Ishikawa (cell line): ENCODE measurements at regions not wholly inside any gene's neighbourhood (a gene's known extent, or its start where the extent isn't known, plus 50 kb on each side); places are given as distances from the start of the nearest gene placed in this dataset.

Source experiments
- CEBPB ChIP-seq: IDR thresholded peaks from 2 replicates; pipeline ENCODE4 v1.6.1; 2012
- CREB1 ChIP-seq: IDR thresholded peaks from 2 replicates; pipeline ENCODE4 v1.6.1; 2012; ENCODE audit warnings: low read depth
- EP300 ChIP-seq: IDR thresholded peaks from 2 replicates; pipeline ENCODE4 v1.6.1; 2012; ENCODE audit warnings: borderline replicate concordance
- FOXM1 ChIP-seq: IDR thresholded peaks from 2 replicates; pipeline ENCODE4 v1.6.1; 2012; ENCODE audit warnings: low read depth, borderline replicate concordance
- REST ChIP-seq: IDR thresholded peaks from 2 replicates; pipeline ENCODE4 v1.6.1; 2012; ENCODE audit warnings: low read depth, mild to moderate bottlenecking
- TAF1 ChIP-seq: IDR thresholded peaks from 2 replicates; pipeline ENCODE4 v1.6.1; 2012; ENCODE audit warnings: low read depth, mild to moderate bottlenecking
- TCF12 ChIP-seq: IDR thresholded peaks from 2 replicates; pipeline ENCODE4 v1.6.1; 2012; ENCODE audit warnings: low read depth
- YY1 ChIP-seq: IDR thresholded peaks from 2 replicates; pipeline ENCODE4 v1.6.1; 2012; ENCODE audit warnings: low read depth
- ZBTB7A ChIP-seq: IDR thresholded peaks from 2 replicates; pipeline ENCODE4 v1.6.1; 2012; ENCODE audit warnings: low read depth

DNA sequence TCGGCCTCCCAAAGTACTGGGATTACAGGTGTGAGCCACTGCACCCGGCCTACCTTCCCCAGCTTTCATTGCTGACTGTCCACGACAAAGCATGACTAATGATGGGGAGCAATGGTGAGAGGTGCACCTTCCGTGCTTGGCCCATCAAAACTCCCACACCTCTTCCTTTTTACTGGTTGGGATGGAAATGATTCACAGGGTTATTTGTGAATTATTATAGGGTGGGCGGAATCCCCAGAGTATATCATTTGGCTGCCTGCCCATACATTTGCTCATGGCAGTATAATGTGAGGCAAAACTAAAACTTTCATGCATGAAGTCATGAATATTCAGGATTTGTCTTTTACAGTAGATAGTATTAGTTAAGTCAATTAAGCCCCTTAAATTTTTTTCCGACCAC lies 334.2 kb upstream of the NETO1 start:
- TF ChIP-seq EP300: no peak
- TF ChIP-seq REST: no peak
- no peak for TF ChIP-seq CEBPB
- no peak for TF ChIP-seq TCF12
- TF ChIP-seq YY1: no peak
- no peak for TF ChIP-seq FOXM1
- no peak for TF ChIP-seq TAF1
- TF ChIP-seq ZBTB7A: no peak
- TF ChIP-seq CREB1: no peak
